Nephron progenitor cell (in vitro differentiated cells): ENCODE measurements at regions not wholly inside any gene's neighbourhood (a gene's known extent, or its start where the extent isn't known, plus 50 kb on each side); places are given as distances from the start of the nearest gene placed in this dataset.
"Not testable (repeated sequence)": the region's sequence is repeated elsewhere in the genome, so short reads cannot be mapped to it uniquely, and the experiment has no call there.

Experiments
- DNase-seq: peaks from one replicate; pipeline ENCODE4 v3.0.0; 2021
- H3K27ac Mint-ChIP-seq: 2 replicates; pipeline ENCODE4 v1.8.0; 2021; ENCODE audit warnings: mild to moderate bottlenecking, moderate library complexity, mixed read lengths
- H3K27me3 Mint-ChIP-seq: 2 replicates; pipeline ENCODE4 v1.8.0; 2021; ENCODE audit warnings: mild to moderate bottlenecking, low read depth, mixed read lengths; ENCODE audit not compliant: poor library complexity
- H3K36me3 Mint-ChIP-seq: 2 replicates; pipeline ENCODE4 v1.8.0; 2021; ENCODE audit warnings: low read depth, mixed read lengths
- H3K4me1 Mint-ChIP-seq: 2 replicates; pipeline ENCODE4 v1.8.0; 2021; ENCODE audit warnings: mixed read lengths
- H3K4me3 Mint-ChIP-seq: 2 replicates; pipeline ENCODE4 v1.8.0; 2021; ENCODE audit warnings: mild to moderate bottlenecking, moderate library complexity, mixed read lengths
- H3K9me3 Mint-ChIP-seq: 2 replicates; pipeline ENCODE4 v1.8.0; 2021; ENCODE audit warnings: mild to moderate bottlenecking, moderate library complexity, mixed read lengths
- TF ChIP-seq, protein P1 (sequence below): fragments of 200-600 bp; sonication (generic); IDR thresholded peaks from 2 replicates; pipeline ENCODE4 v1.5.0; 2021; ENCODE audit warnings: antibody characterized with exemption

DNA sequence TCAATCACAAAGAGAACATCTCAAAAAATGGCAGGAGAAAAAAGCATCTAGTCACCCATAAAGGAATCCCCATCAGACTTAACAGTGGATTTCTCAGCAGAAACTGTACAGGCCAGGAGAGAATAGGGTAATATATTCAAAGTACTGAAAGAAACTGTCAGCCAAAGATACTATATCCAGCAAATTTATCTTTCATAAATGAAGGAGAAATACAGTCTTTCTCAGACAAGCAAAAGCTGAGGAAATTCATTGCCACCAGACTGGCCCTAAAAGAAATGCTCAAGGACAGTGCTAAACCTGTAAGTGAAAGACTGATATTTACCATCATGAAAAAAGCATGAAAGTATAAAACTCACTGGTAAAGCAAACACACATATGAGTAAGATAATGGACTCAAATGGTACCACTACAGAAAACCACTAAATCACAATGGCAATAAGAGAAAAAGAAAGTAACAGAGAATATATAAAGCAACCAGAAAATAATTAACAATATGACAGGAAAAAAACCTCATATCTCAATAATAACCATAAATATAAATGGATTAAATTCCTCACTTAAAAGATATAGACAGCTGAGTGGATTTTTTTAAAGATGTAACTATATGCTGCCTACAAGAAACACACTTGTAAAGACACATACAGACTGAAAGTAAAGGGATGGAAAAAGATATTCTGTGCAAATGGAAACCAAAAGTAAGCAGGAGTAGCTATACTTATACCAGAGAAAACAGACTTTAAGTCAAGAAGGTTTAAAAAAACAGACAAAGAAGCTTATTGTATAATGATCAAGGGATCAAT is 83.4 kb upstream of the STK39 start:
- Mint-ChIP-seq H3K9me3 (peaks cover 51% of the 10 kb centered on the region), H3K4me3 (no peak overlapping the region), H3K27me3 (no peaks in the 10 kb centered on the region), H3K36me3 (peaks cover 10% of the 10 kb centered on the region), H3K27ac (no peak overlapping the region), H3K4me1 (no peaks in the 10 kb centered on the region)
- no peak for DNase-seq
- TF ChIP-seq, protein P1, sequence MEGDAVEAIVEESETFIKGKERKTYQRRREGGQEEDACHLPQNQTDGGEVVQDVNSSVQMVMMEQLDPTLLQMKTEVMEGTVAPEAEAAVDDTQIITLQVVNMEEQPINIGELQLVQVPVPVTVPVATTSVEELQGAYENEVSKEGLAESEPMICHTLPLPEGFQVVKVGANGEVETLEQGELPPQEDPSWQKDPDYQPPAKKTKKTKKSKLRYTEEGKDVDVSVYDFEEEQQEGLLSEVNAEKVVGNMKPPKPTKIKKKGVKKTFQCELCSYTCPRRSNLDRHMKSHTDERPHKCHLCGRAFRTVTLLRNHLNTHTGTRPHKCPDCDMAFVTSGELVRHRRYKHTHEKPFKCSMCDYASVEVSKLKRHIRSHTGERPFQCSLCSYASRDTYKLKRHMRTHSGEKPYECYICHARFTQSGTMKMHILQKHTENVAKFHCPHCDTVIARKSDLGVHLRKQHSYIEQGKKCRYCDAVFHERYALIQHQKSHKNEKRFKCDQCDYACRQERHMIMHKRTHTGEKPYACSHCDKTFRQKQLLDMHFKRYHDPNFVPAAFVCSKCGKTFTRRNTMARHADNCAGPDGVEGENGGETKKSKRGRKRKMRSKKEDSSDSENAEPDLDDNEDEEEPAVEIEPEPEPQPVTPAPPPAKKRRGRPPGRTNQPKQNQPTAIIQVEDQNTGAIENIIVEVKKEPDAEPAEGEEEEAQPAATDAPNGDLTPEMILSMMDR: no peak

DNA sequence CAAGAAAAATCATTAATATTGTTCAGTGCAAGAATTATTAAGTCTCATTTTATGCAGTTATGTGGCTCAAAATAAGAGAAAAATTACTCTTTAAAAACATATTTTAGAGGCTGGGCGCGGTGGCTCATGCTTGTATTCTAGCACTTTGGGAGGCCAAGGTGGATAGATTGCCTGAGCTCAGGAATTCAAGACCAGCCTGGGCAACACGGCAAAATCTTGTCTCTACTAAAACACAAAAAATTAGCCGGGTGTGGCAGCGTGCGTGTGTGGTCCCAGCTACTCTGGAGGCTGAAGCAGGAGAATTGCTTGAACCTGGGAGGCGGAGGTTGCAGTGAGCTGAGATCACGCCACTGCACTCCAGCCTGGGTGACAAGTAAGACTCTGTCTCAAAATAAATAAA is 87.9 kb upstream of the STK39 start:
- not testable (repeated sequence) for H3K27me3 Mint-ChIP-seq, H3K27ac Mint-ChIP-seq, H3K4me3 Mint-ChIP-seq, DNase-seq, H3K36me3 Mint-ChIP-seq
- peaks cover 11% of the 10 kb centered on the region for H3K4me1 Mint-ChIP-seq
- H3K9me3 Mint-ChIP-seq: peaks cover 28% of the 10 kb centered on the region

DNA sequence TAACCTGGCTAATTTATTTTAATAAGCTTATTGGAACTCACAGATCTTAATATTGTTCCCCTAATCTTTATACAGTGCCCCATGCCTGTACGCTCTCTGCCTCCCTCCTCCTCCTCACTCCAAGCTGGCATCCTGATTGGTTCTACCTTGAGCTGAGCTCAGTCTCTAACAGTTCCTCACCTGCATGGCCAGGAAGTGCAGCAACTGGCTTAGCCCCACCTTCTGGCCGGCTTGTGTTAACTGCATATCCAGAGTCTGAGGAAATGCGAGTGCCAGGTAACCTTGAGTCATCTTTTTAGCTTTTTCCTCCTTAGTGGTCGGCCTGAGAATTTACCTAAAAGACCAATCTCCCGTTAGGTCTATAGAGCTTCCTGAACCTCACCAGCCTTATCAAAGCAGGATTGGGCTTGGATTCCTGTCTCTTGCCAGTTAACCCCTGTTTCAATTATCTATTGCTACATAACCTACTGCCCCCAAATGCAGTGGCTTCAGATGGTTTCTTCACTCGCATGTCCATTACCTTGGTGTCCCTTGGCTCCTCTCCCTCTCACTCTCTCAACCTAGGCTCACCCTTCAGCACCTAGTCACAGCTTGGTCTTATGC is 89.5 kb upstream of the STK39 start:
- H3K27ac Mint-ChIP-seq: no peak overlapping the region
- H3K36me3 Mint-ChIP-seq: no peaks in the 10 kb centered on the region
- peaks cover 12% of the 10 kb centered on the region for H3K9me3 Mint-ChIP-seq
- H3K4me1 Mint-ChIP-seq: peaks cover 11% of the 10 kb centered on the region
- no peaks in the 10 kb centered on the region for H3K27me3 Mint-ChIP-seq
- H3K4me3 Mint-ChIP-seq: no peak overlapping the region
- TF ChIP-seq, protein P1: no peak
- DNase-seq: no peak

GRCh38 chr2:168338292-168338691 is 90.9 kb upstream of the STK39 start:
- Mint-ChIP-seq H3K4me1 (peaks cover 11% of the 10 kb centered on the region), H3K27ac (no peak overlapping the region), H3K4me3 (no peak overlapping the region), H3K9me3 (no peaks in the 10 kb centered on the region), H3K36me3 (no peaks in the 10 kb centered on the region), H3K27me3 (no peaks in the 10 kb centered on the region)
- DNase-seq: no peak
- TF ChIP-seq, protein P1: no peak

DNA sequence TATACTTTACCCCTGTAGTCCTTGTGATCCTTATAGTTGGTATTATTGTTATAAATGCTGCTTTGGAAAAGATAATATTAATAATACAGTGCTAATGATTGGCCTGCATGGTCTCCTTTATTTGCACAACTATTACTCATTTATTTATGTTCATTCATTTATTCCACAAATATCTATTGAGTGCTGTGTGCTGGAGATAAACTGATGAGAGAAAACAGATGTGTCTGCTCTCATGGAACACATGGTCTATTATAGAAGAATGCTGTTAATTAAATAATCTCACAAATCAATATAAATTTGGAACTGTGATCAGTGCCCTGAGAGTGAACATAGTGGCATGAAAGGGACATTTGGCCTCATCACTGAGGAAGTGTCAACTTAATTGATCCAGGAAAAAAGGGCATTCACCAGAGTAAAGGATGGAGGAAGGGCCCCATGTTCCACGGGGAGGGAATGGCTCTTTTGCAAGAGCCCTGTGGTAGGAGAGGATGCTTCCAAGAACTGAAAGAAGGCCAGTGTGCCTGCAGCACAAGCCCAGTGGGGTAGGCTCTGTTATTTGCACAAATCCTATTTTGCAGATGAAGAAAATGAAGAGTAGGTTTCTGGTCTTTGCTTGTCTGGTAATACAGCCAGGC is 91.5 kb upstream of the STK39 start:
- H3K4me1 Mint-ChIP-seq: peaks cover 11% of the 10 kb centered on the region
- H3K4me3 Mint-ChIP-seq: no peak overlapping the region
- no peak for DNase-seq
- TF ChIP-seq, protein P1: no peak
- H3K27ac Mint-ChIP-seq: no peak overlapping the region
- no peaks in the 10 kb centered on the region for H3K27me3 Mint-ChIP-seq
- no peaks in the 10 kb centered on the region for H3K9me3 Mint-ChIP-seq
- H3K36me3 Mint-ChIP-seq: no peaks in the 10 kb centered on the region

DNA sequence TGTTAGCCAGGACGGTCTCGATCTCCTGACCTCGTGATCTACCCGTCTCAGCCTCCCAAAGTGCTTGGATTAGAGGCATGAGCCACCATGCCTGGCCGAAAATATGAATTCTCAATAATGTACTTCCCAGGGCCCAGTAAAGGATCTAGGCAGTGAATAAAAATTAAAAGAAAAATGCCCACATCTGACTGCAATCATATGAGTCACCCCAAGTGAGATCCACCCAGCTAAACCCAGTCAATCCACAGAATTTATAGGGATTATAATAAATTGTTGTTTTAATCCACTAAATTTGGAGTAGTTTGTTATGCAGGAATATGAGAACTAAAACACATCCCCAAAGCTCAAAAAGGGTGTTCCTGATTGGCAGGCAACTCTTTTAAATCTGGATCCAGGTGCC is 93.5 kb upstream of the STK39 start:
- DNase-seq: no peak
- TF ChIP-seq, protein P1: no peak
- H3K27ac Mint-ChIP-seq: no peak overlapping the region
- peaks cover 4% of the 10 kb centered on the region for H3K9me3 Mint-ChIP-seq
- no peak overlapping the region for H3K4me3 Mint-ChIP-seq
- H3K27me3 Mint-ChIP-seq: no peaks in the 10 kb centered on the region
- H3K4me1 Mint-ChIP-seq: peaks cover 11% of the 10 kb centered on the region
- no peaks in the 10 kb centered on the region for H3K36me3 Mint-ChIP-seq
